Ishikawa (cell line): ENCODE measurements at regions not wholly inside any gene's neighbourhood (a gene's known extent, or its start where the extent isn't known, plus 50 kb on each side); places are given as distances from the start of the nearest gene placed in this dataset.

Experiments used
- CEBPB ChIP-seq: IDR thresholded peaks from 2 replicates; pipeline ENCODE4 v1.6.1; 2012
- CREB1 ChIP-seq: IDR thresholded peaks from 2 replicates; pipeline ENCODE4 v1.6.1; 2012; ENCODE audit warnings: low read depth
- EGR1 ChIP-seq: IDR thresholded peaks from 2 replicates; pipeline ENCODE4 v1.6.1; 2012
- EP300 ChIP-seq: IDR thresholded peaks from 2 replicates; pipeline ENCODE4 v1.6.1; 2012; ENCODE audit warnings: borderline replicate concordance
- FOXM1 ChIP-seq: IDR thresholded peaks from 2 replicates; pipeline ENCODE4 v1.6.1; 2012; ENCODE audit warnings: low read depth, borderline replicate concordance
- MAX ChIP-seq: IDR thresholded peaks from 2 replicates; pipeline ENCODE4 v1.6.1; 2012
- NFIC ChIP-seq: IDR thresholded peaks from 2 replicates; pipeline ENCODE4 v1.6.1; 2012
- RAD21 ChIP-seq: IDR thresholded peaks from 2 replicates; pipeline ENCODE4 v1.6.1; 2012; ENCODE audit warnings: low read depth
- REST ChIP-seq: IDR thresholded peaks from 2 replicates; pipeline ENCODE4 v1.6.1; 2012; ENCODE audit warnings: low read depth, mild to moderate bottlenecking
- TAF1 ChIP-seq: IDR thresholded peaks from 2 replicates; pipeline ENCODE4 v1.6.1; 2012; ENCODE audit warnings: low read depth, mild to moderate bottlenecking
- TCF12 ChIP-seq: IDR thresholded peaks from 2 replicates; pipeline ENCODE4 v1.6.1; 2012; ENCODE audit warnings: low read depth
- TEAD4 ChIP-seq: IDR thresholded peaks from 2 replicates; pipeline ENCODE4 v1.6.1; 2012
- USF1 ChIP-seq: IDR thresholded peaks from 2 replicates; pipeline ENCODE4 v1.6.1; 2012
- YY1 ChIP-seq: IDR thresholded peaks from 2 replicates; pipeline ENCODE4 v1.6.1; 2012; ENCODE audit warnings: low read depth
- ZBTB7A ChIP-seq: IDR thresholded peaks from 2 replicates; pipeline ENCODE4 v1.6.1; 2012; ENCODE audit warnings: low read depth

GRCh38 chr7:155205368-155206317 is 92.0 kb upstream of the INSIG1 start:
- TF ChIP-seq EGR1: no peak
- no peak for TF ChIP-seq CEBPB
- peak; percentile 47 for TF ChIP-seq NFIC
- 0 out of 2 replicates have a peak, but pooled peaks have one; percentile 20 for TF ChIP-seq USF1
- no peak for TF ChIP-seq TAF1
- 0 out of 2 replicates have a peak, but pooled peaks have one; percentile 44 for TF ChIP-seq CREB1
- peak; percentile 87 for TF ChIP-seq EP300
- 0 out of 2 replicates have a peak, but pooled peaks have one; percentile 2 for TF ChIP-seq YY1
- no peak for TF ChIP-seq TEAD4
- peak; percentile 98 for TF ChIP-seq MAX
- no peak for TF ChIP-seq REST
- TF ChIP-seq FOXM1: no peak; the same call in 1 of the 2 replicates
- no peak for TF ChIP-seq RAD21
- no peak for TF ChIP-seq ZBTB7A
- TF ChIP-seq TCF12: peak; percentile 67; the same call in 1 of the 2 replicates

- TF ChIP-seq RAD21: no peak
- TF ChIP-seq REST: no peak
- no peak for TF ChIP-seq NFIC
- no peak for TF ChIP-seq EGR1
- no peak for TF ChIP-seq FOXM1
- TF ChIP-seq YY1: no peak
- TF ChIP-seq MAX: no peak
- TF ChIP-seq ZBTB7A: no peak
- no peak for TF ChIP-seq TEAD4
- TF ChIP-seq CREB1: no peak
- no peak for TF ChIP-seq USF1
- TF ChIP-seq TCF12: no peak
- no peak for TF ChIP-seq CEBPB
- TF ChIP-seq EP300: no peak
- TF ChIP-seq TAF1: no peak
Observed at GRCh38 chr7:155206318-155207020, 91.2 kb upstream of the INSIG1 start.

GRCh38 chr7:155207326-155208002 is 90.2 kb upstream of the INSIG1 start:
- no peak for TF ChIP-seq ZBTB7A
- peak; percentile 72 for TF ChIP-seq REST
